ENCODE measurements at regions not wholly inside any gene's neighbourhood (a gene's known extent, or its start where the extent isn't known, plus 50 kb on each side); places are given as distances from the start of the nearest gene placed in this dataset.

DNA sequence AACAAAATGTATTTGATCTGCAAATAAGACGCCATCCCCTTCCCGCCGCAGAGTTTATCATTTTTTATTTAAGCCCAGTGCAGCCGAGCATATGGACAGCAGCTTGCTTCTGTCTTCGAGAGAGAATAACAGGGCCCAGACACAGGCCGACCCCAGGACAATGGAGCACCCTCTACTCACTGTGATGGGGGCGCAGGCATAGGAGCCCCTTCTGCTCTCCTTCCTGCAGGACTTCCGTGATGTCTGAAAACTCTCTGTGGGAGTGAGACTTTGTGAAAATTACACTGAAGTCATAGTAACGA is 134.8 kb downstream of the OAT start:
- Histone ChIP-seq H3K4me1 (ENCODE audit: control insufficient read depth in 2 of 3, insufficient read depth in 2 of 3, low read depth in 1 of 3, low read length in 3 of 3) (no peaks in the 10 kb centered on the region), H3K27ac (ENCODE audit: low read depth in 2 of 2, low read length in 2 of 2) (no peak overlapping the region), H3K27me3 (ENCODE audit: control insufficient read depth, insufficient read depth, low read length) (no peaks in the 10 kb centered on the region), H3K9me3 (ENCODE audit: control insufficient read depth in 2 of 3, insufficient read depth in 1 of 3, low read length in 3 of 3) (no peaks in the 10 kb centered on the region), H3K9ac (ENCODE audit: low read length in 3 of 3) (no peak overlapping the region), H3K36me3 (ENCODE audit: control insufficient read depth in 2 of 3, insufficient read depth in 3 of 3, low read length in 3 of 3) (no peaks in the 10 kb centered on the region), H3K4me3 (ENCODE audit: low read length in 3 of 3) (no peak overlapping the region)
- no peak for FAIRE-seq
- peak in 2 of 5 donors; percentile 52 to 56 for DNase-seq
- TF ChIP-seq, protein P1, sequence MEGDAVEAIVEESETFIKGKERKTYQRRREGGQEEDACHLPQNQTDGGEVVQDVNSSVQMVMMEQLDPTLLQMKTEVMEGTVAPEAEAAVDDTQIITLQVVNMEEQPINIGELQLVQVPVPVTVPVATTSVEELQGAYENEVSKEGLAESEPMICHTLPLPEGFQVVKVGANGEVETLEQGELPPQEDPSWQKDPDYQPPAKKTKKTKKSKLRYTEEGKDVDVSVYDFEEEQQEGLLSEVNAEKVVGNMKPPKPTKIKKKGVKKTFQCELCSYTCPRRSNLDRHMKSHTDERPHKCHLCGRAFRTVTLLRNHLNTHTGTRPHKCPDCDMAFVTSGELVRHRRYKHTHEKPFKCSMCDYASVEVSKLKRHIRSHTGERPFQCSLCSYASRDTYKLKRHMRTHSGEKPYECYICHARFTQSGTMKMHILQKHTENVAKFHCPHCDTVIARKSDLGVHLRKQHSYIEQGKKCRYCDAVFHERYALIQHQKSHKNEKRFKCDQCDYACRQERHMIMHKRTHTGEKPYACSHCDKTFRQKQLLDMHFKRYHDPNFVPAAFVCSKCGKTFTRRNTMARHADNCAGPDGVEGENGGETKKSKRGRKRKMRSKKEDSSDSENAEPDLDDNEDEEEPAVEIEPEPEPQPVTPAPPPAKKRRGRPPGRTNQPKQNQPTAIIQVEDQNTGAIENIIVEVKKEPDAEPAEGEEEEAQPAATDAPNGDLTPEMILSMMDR (IDR thresholded peaks at IDR 0.05; ENCODE audit: borderline replicate concordance, extremely low read depth, insufficient read depth), result no peak
- intact Hi-C loops (cut with DNase I), result no loop called here

DNA sequence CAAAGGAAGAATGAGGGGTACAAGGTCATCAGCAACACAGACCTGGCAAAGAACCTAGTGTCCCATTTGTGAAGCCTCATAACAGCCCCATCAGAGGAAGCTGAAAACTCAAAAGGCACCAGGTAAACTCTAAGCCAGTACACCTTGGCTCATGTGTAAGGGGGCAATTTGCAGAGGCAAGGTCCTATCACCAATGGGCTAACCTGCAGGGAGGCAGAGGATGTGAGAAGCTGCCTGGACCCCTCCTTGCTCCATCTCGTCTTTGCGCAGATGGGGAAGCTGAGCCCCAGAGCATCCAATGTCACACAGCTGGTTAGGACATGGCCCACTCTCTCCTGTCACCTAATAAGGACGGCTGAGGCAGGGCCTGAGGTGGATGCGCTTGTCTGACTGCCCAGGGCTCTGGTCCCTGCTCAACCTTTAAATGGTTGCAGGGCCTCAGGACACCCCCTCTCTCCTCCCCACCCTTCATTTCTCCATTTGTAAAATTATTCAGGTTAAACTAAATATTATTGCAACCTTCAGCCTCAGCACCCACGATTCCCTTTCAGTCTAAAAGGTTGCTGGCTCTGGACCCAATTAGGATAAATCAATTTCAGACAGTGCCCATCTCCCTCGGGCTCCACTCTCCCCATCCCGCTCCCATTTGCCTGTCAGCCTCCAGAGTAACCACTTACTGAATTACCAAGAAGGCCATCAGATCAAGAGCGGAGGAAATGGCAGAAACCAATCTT is 135.3 kb downstream of the OAT start:
- H3K4me1 ChIP-seq (ENCODE audit: control insufficient read depth in 2 of 3, insufficient read depth in 2 of 3, low read depth in 1 of 3, low read length in 3 of 3), result no peaks in the 10 kb centered on the region
- no peak for FAIRE-seq
- peaks cover 0 to 2% (median 0%) of the 10 kb centered on the region in 3 donors for H3K9me3 ChIP-seq (ENCODE audit: control insufficient read depth in 2 of 3, insufficient read depth in 1 of 3, low read length in 3 of 3)
- H3K27ac ChIP-seq (ENCODE audit: low read depth in 2 of 2, low read length in 2 of 2), result no peak overlapping the region
- no peak for DNase-seq
- H3K36me3 ChIP-seq (ENCODE audit: control insufficient read depth in 2 of 3, insufficient read depth in 3 of 3, low read length in 3 of 3), result no peaks in the 10 kb centered on the region
- intact Hi-C loops (cut with DNase I), result no loop called here
- H3K27me3 ChIP-seq (ENCODE audit: control insufficient read depth, insufficient read depth, low read length), result no peaks in the 10 kb centered on the region
- no peak overlapping the region for H3K4me3 ChIP-seq (ENCODE audit: low read length in 3 of 3)
- no peak overlapping the region for H3K9ac ChIP-seq (ENCODE audit: low read length in 3 of 3)
- TF ChIP-seq, protein P1 (IDR thresholded peaks at IDR 0.05; ENCODE audit: borderline replicate concordance, extremely low read depth, insufficient read depth), result no peak

DNA sequence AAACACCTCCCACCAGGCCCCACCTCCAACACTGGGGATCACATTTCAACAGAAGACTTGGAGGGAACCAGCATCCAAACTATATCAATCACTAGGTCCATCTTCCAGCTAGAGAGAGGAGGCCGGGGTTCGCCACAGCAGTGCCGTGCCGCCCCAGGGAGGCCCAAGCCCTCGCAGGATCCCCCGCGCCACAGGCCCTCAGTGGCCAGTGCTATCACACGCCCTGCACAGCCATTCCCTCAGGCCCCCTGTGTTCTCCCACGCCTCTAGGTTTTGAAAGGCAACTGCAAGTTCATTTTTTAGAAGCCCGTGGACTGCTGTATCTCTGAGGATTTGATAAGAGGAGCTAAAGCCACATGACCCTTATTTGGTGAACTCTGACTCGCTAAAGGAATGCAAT is 136.4 kb downstream of the OAT start:
- Histone ChIP-seq H3K4me1 (ENCODE audit: control insufficient read depth in 2 of 3, insufficient read depth in 2 of 3, low read depth in 1 of 3, low read length in 3 of 3) (no peaks in the 10 kb centered on the region), H3K36me3 (ENCODE audit: control insufficient read depth in 2 of 3, insufficient read depth in 3 of 3, low read length in 3 of 3) (no peaks in the 10 kb centered on the region), H3K9ac (ENCODE audit: low read length in 3 of 3) (no peak overlapping the region), H3K9me3 (ENCODE audit: control insufficient read depth in 2 of 3, insufficient read depth in 1 of 3, low read length in 3 of 3) (peaks cover 0 to 7% (median 0%) of the 10 kb centered on the region in 3 donors), H3K4me3 (ENCODE audit: low read length in 3 of 3) (no peak overlapping the region), H3K27me3 (ENCODE audit: control insufficient read depth, insufficient read depth, low read length) (no peaks in the 10 kb centered on the region), H3K27ac (ENCODE audit: low read depth in 2 of 2, low read length in 2 of 2) (no peak overlapping the region)
- DNase-seq, result no peak
- FAIRE-seq, result no peak
- intact Hi-C loops (cut with DNase I), result no loop called here
- TF ChIP-seq, protein P1 (IDR thresholded peaks at IDR 0.05; ENCODE audit: borderline replicate concordance, extremely low read depth, insufficient read depth), result no peak

DNA sequence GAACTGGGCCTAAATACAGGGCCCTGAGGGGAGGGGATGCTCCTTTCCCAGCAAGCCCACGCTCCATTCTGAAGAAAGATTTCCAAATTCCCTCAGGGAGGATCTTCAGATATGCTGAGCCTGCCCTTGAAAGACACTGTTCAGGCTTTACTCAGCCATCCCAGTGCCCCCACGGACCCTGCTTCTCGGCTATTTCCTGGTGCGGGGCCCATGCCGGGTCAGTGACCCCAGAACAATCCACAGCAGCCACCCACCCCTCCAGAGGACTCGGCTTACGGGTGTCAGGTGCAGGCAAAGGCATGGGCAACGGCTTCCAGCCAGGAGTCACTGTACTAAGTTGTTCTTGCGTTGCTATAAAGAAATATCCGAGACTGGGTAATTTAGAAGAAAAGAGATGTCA is 137.1 kb downstream of the OAT start:
- intact Hi-C loops (cut with DNase I), result no loop called here
- Histone ChIP-seq H3K9ac (ENCODE audit: low read length in 3 of 3) (no peak overlapping the region), H3K27me3 (ENCODE audit: control insufficient read depth, insufficient read depth, low read length) (no peaks in the 10 kb centered on the region), H3K4me1 (ENCODE audit: control insufficient read depth in 2 of 3, insufficient read depth in 2 of 3, low read depth in 1 of 3, low read length in 3 of 3) (no peaks in the 10 kb centered on the region), H3K4me3 (ENCODE audit: low read length in 3 of 3) (no peak overlapping the region), H3K36me3 (ENCODE audit: control insufficient read depth in 2 of 3, insufficient read depth in 3 of 3, low read length in 3 of 3) (no peaks in the 10 kb centered on the region), H3K9me3 (ENCODE audit: control insufficient read depth in 2 of 3, insufficient read depth in 1 of 3, low read length in 3 of 3) (peaks cover 0 to 7% (median 0%) of the 10 kb centered on the region in 3 donors), H3K27ac (ENCODE audit: low read depth in 2 of 2, low read length in 2 of 2) (no peak overlapping the region)
- DNase-seq, result no peak
- TF ChIP-seq, protein P1 (IDR thresholded peaks at IDR 0.05; ENCODE audit: borderline replicate concordance, extremely low read depth, insufficient read depth), result no peak
- no peak for FAIRE-seq

Measured in kidney (tissue), 13 donors.